Endodermal cell (in vitro differentiated cells): ENCODE measurements at regions not wholly inside any gene's neighbourhood (a gene's known extent, or its start where the extent isn't known, plus 50 kb on each side); places are given as distances from the start of the nearest gene placed in this dataset.

Experiments used
- DNase-seq: peaks from one replicate; pipeline ENCODE4 v3.0.0-alpha.2; 2017
- H3K27ac ChIP-seq: 2 replicates; pipeline ENCODE4 v1.5.1; 2013; ENCODE audit warnings: mild to moderate bottlenecking, low read depth, low read length, moderate library complexity
- H3K27me3 ChIP-seq: 2 replicates; pipeline ENCODE4 v1.6.1; 2013; ENCODE audit warnings: mild to moderate bottlenecking, low read length, moderate library complexity; ENCODE audit not compliant: insufficient read depth, control insufficient read depth, poor library complexity, severe bottlenecking
- H3K36me3 ChIP-seq: 2 replicates; pipeline ENCODE4 v1.7.0; 2013; ENCODE audit warnings: mild to moderate bottlenecking, low read length, moderate library complexity; ENCODE audit not compliant: control insufficient read depth, insufficient read depth
- H3K4me1 ChIP-seq: one replicate; pipeline ENCODE4 v1.7.0; 2013; ENCODE audit warnings: low read length; ENCODE audit not compliant: control insufficient read depth, insufficient read depth
- H3K4me3 ChIP-seq: 2 replicates; pipeline ENCODE4 v1.5.1; 2013; ENCODE audit warnings: mild to moderate bottlenecking, low read length, moderate library complexity
- H3K9ac ChIP-seq: 2 replicates; pipeline ENCODE4 v1.6.1; 2013; ENCODE audit warnings: mild to moderate bottlenecking, low read length, moderate library complexity; ENCODE audit not compliant: poor library complexity, severe bottlenecking; ENCODE audit errors: extremely low read depth
- H3K9me3 ChIP-seq: 2 replicates; pipeline ENCODE4 v1.6.1; 2013; ENCODE audit warnings: mild to moderate bottlenecking, low read length, moderate library complexity; ENCODE audit not compliant: control insufficient read depth
- H3K27ac Mint-ChIP-seq: 2 replicates; pipeline ENCODE4 v1.8.0; 2020; ENCODE audit warnings: mixed read lengths
- H3K27me3 Mint-ChIP-seq: 2 replicates; pipeline ENCODE4 v1.8.0; 2021; ENCODE audit warnings: mild to moderate bottlenecking, mixed read lengths; ENCODE audit not compliant: insufficient read depth
- H3K36me3 Mint-ChIP-seq: 2 replicates; pipeline ENCODE4 v1.8.0; 2020; ENCODE audit warnings: low read depth, mixed read lengths
- H3K4me1 Mint-ChIP-seq: 2 replicates; pipeline ENCODE4 v1.8.0; 2020; ENCODE audit warnings: mixed read lengths
- H3K4me3 Mint-ChIP-seq: 2 replicates; pipeline ENCODE4 v1.8.0; 2020; ENCODE audit warnings: mild to moderate bottlenecking, moderate library complexity, mixed read lengths
- H3K9me3 Mint-ChIP-seq: 2 replicates; pipeline ENCODE4 v1.8.0; 2020; ENCODE audit warnings: mild to moderate bottlenecking, mixed read lengths
- CTCF ChIP-seq: fragments of 200-600 bp; sonication (generic); conservative IDR thresholded peaks from 2 replicates; pipeline ENCODE4 v1.5.0; 2021; ENCODE audit warnings: antibody characterized with exemption, mild to moderate bottlenecking
- WGBS, 2 experiments: methylation state at CpG; one replicate each; pipeline versions ENCODE4 v1.1.5 to v1.1.7; 2013; ENCODE audit warnings: missing lambda C conversion rate in 2 of 2, mixed read lengths in 1 of 2; ENCODE audit not compliant: insufficient coverage in 1 of 2, insufficient read length in 1 of 2; 5-methylcytosine and 5-hydroxymethylcytosine counted together

DNA sequence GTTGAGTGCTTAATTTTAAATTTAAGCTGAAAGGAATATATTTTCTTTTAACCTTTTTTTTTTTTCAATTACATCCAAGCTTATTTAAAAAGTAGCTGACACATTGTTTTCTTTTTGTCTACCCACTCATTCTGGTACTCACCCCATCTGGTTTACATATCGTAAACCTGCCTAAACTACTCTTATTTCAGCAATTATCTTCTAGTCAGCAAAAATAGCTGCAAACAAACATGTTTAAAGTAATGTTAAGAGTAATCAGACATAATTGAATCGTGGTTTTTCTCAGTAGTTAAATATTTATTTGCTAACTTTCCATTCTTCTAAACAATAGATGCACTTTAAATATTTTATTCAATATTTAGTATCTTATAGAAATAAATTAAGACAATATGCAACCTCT lies 492.7 kb upstream of the MGAT4C start:
- no peak for TF ChIP-seq CTCF
- H3K9me3 Mint-ChIP-seq = no peaks in the 10 kb centered on the region
- no peak overlapping the region for H3K27ac Mint-ChIP-seq
- whole genome bisulfite sequencing, 2 experiments = 100% methylated on average over 1 of the region's 2 CpGs
- no peak for DNase-seq
- Histone ChIP-seq H3K36me3 (no peaks in the 10 kb centered on the region), H3K4me1 (no peaks in the 10 kb centered on the region), H3K9me3 (no peaks in the 10 kb centered on the region), H3K4me3 (no peak overlapping the region), H3K9ac (no peak overlapping the region), H3K27me3 (no peaks in the 10 kb centered on the region), H3K27ac (no peak overlapping the region)
- H3K27me3 Mint-ChIP-seq = no peaks in the 10 kb centered on the region
- no peak overlapping the region for H3K4me3 Mint-ChIP-seq
- H3K4me1 Mint-ChIP-seq = no peaks in the 10 kb centered on the region
- H3K36me3 Mint-ChIP-seq = no peaks in the 10 kb centered on the region

DNA sequence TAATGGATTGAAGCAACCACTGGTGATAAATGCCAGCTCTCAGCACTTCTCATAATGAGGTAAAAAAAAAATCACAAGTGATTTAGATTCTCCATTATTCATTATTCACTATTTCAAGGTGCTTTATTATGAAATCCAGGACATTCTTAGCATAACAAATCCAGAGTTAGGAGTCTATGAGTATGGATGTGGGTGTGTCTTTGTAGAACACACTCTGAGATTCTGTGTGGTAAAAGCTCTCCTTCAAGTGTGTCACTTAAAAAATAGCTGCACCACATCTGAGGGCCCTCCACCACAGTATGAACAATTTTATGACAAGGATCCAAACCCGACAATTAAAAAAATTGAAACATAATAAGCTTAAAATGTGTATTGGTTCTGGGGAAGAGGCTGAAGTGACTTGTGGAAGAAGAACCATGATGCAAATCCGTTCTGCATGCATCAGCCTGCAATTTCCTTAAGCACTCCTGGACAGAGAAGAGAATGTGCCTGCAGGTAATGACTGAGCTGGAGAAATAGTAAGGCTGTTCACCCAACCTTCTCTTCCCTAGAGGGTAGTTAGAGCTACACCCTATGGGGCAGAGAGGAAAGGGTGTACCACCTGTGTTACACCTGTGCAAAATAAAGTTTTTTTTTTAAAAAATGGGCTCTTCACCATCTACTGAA lies 488.5 kb upstream of the MGAT4C start:
- Mint-ChIP-seq H3K4me3 (no peak overlapping the region), H3K27ac (no peak overlapping the region), H3K9me3 (no peaks in the 10 kb centered on the region), H3K4me1 (no peaks in the 10 kb centered on the region), H3K36me3 (no peaks in the 10 kb centered on the region), H3K27me3 (no peaks in the 10 kb centered on the region)
- H3K9me3 ChIP-seq = no peaks in the 10 kb centered on the region
- no peaks in the 10 kb centered on the region for H3K36me3 ChIP-seq
- H3K4me3 ChIP-seq = no peak overlapping the region
- no peaks in the 10 kb centered on the region for H3K4me1 ChIP-seq
- H3K27me3 ChIP-seq = no peaks in the 10 kb centered on the region
- no peak overlapping the region for H3K9ac ChIP-seq
- DNase-seq = no peak
- TF ChIP-seq CTCF = no peak
- no peak overlapping the region for H3K27ac ChIP-seq
- WGBS, 2 experiments = 92% methylated on average over 2 of the region's 2 CpGs

DNA sequence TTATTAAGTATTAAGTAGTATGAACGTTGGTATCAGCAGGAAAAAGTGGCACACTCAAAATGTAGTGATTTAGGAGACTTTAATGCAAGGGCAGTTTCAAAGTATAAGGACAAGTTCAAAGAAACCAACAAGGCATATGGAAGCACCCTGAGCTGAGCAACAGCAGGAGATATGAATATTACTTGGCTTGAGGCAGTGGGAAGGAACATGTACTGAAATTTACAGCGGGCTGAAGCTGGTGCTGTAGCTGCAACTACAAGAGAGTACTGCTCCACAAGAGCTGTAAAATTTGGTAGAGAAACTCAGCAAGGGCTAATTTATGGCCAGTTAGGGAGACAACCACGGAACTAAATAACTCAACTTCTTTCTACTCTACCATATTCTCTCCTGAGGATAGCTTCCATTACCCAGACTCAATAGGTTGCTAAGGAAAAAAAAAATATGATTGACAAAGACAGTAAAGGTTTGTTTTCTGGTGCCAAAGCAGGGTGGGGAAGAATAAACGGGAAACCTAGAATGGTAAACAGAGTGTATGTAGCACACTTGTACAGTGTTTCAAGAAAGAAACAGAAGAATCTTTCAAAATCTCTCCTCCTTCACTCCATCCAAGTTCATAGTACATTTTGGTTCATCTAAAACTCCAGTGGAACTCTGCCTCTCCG lies 487.8 kb upstream of the MGAT4C start:
- Mint-ChIP-seq H3K27me3 (no peaks in the 10 kb centered on the region), H3K27ac (no peak overlapping the region), H3K9me3 (no peaks in the 10 kb centered on the region), H3K4me3 (no peak overlapping the region), H3K4me1 (no peaks in the 10 kb centered on the region), H3K36me3 (no peaks in the 10 kb centered on the region)
- no peak for DNase-seq
- Histone ChIP-seq H3K4me3 (no peak overlapping the region), H3K27ac (no peak overlapping the region), H3K4me1 (no peaks in the 10 kb centered on the region), H3K27me3 (no peaks in the 10 kb centered on the region), H3K9me3 (no peaks in the 10 kb centered on the region), H3K9ac (no peak overlapping the region), H3K36me3 (no peaks in the 10 kb centered on the region)
- TF ChIP-seq CTCF = no peak
- 88 to 100% methylated on average over 1 to 5 of the region's 5 CpGs for WGBS, 2 experiments
